ENCODE measurements at regions not wholly inside any gene's neighbourhood (a gene's known extent, or its start where the extent isn't known, plus 50 kb on each side); places are given as distances from the start of the nearest gene placed in this dataset.

- H2AFZ ChIP-seq (ENCODE audit: low read depth) = no peak overlapping the region
- no peak overlapping the region for H3K27ac ChIP-seq (ENCODE audit: low read depth in 2 of 2, low read length in 1 of 2)
- no peaks in the 10 kb centered on the region for H3K27me3 ChIP-seq (ENCODE audit: insufficient read depth)
- WGBS (ENCODE audit: low lambda C conversion rate) = 23% methylated on average over 2 of the region's 2 CpGs
- H3K9me2 ChIP-seq = no peaks in the 10 kb centered on the region
- H3K36me3 ChIP-seq (replicated peaks in 1 of 2; ENCODE audit: control insufficient read depth in 1 of 2, insufficient read depth in 2 of 2, low read length in 1 of 2) = no peaks in the 10 kb centered on the region
- no peak for DNase-seq
- H3K4me3 ChIP-seq (ENCODE audit: low read depth in 2 of 2, low read length in 1 of 2) = no peak overlapping the region
- no peak overlapping the region for H3K9ac ChIP-seq
- no peaks in the 10 kb centered on the region for H3K79me2 ChIP-seq (ENCODE audit: insufficient read depth)
- no peaks in the 10 kb centered on the region for H3K9me3 ChIP-seq
- TF ChIP-seq REST (IDR thresholded peaks at IDR 0.05; ENCODE audit: low read depth, low read length) (no peak), USF1 (IDR thresholded peaks at IDR 0.05; ENCODE audit: borderline replicate concordance, low read depth) (no peak)
- no peaks in the 10 kb centered on the region for H3F3A ChIP-seq (replicated peaks; ENCODE audit: insufficient read depth)
- POLR2A ChIA-PET = interaction anchor here (0.6 kb wide), 1 partner anchor 165 kb away, joined by 3 read pairs; no protein-coding TSS in a partner anchor
- H4K20me1 ChIP-seq (ENCODE audit: insufficient read depth) = no peaks in the 10 kb centered on the region
- CTCF ChIA-PET = interaction anchor here (1.4 kb wide), 1 partner anchor 10 kb away, joined by 4 read pairs; no protein-coding TSS in a partner anchor
- peaks cover 0 to 6% of the 10 kb centered on the region in 2 experiments; a peak in 1 of 4 replicates for H3K4me1 ChIP-seq (ENCODE audit: control insufficient read depth in 1 of 2, insufficient read depth in 2 of 2, low read depth in 1 of 2, low read length in 1 of 2)
- no peak overlapping the region for H3K4me2 ChIP-seq
Measured at GRCh38 chr16:79294568-79294967, 306.0 kb downstream of the MAF start.

- H3K4me1 ChIP-seq (ENCODE audit: control insufficient read depth in 1 of 2, insufficient read depth in 2 of 2, low read depth in 1 of 2, low read length in 1 of 2) = peaks cover 0 to 4% of the 10 kb centered on the region in 2 experiments; a peak in 1 of 4 replicates
- H3F3A ChIP-seq (replicated peaks; ENCODE audit: insufficient read depth) = no peaks in the 10 kb centered on the region
- H3K9ac ChIP-seq = no peak overlapping the region
- CTCF ChIA-PET = no interaction called here
- H3K9me3 ChIP-seq = no peaks in the 10 kb centered on the region
- DNase-seq = no peak
- WGBS (ENCODE audit: low lambda C conversion rate) = 6% methylated on average over 4 of the region's 4 CpGs
- TF ChIP-seq RCOR1 (IDR thresholded peaks at IDR 0.05; ENCODE audit: low read length) (no peak), FOXM1 (IDR thresholded peaks at IDR 0.05; ENCODE audit: low read depth) (no peak), CHD2 (IDR thresholded peaks at IDR 0.05; ENCODE audit: low read length, partially characterized antibody) (no peak), TAF1 (IDR thresholded peaks at IDR 0.05; ENCODE audit: borderline replicate concordance, low read depth, low read length) (no peak), TCF12 (IDR thresholded peaks at IDR 0.05) (no peak), ELF1 (IDR thresholded peaks at IDR 0.05) (no peak), TEAD4 (IDR thresholded peaks at IDR 0.05; ENCODE audit: borderline replicate concordance, insufficient read depth) (no peak), POLR2AphosphoS5 (IDR thresholded peaks at IDR 0.05; ENCODE audit: low read depth, low read length) (no peak), CTCF (IDR thresholded peaks at IDR 0.05) (no peak), GATA2 (CRISPR knock-in tag; IDR thresholded peaks at IDR 0.05) (no peak)
- no peak overlapping the region for H3K4me3 ChIP-seq (ENCODE audit: low read depth in 2 of 2, low read length in 1 of 2)
- no peaks in the 10 kb centered on the region for H3K9me2 ChIP-seq
- H3K4me2 ChIP-seq = no peak overlapping the region
- H4K20me1 ChIP-seq (ENCODE audit: insufficient read depth) = no peaks in the 10 kb centered on the region
- H3K36me3 ChIP-seq (replicated peaks in 1 of 2; ENCODE audit: control insufficient read depth in 1 of 2, insufficient read depth in 2 of 2, low read length in 1 of 2) = no peaks in the 10 kb centered on the region
- H3K27ac ChIP-seq (ENCODE audit: low read depth in 2 of 2, low read length in 1 of 2) = no peak overlapping the region
- H3K27me3 ChIP-seq (ENCODE audit: insufficient read depth) = no peaks in the 10 kb centered on the region
- no peak overlapping the region for H2AFZ ChIP-seq (ENCODE audit: low read depth)
- H3K79me2 ChIP-seq (ENCODE audit: insufficient read depth) = no peaks in the 10 kb centered on the region
- POLR2A ChIA-PET = interaction anchor here (0.6 kb wide), 1 partner anchor 165 kb away, joined by 3 read pairs; no protein-coding TSS in a partner anchor
Measured at GRCh38 chr16:79293836-79294460, 306.6 kb downstream of the MAF start.

Data from SK-N-SH (cell line).